ENCODE measurements at regions not wholly inside any gene's neighbourhood (a gene's known extent, or its start where the extent isn't known, plus 50 kb on each side); places are given as distances from the start of the nearest gene placed in this dataset.

DNA sequence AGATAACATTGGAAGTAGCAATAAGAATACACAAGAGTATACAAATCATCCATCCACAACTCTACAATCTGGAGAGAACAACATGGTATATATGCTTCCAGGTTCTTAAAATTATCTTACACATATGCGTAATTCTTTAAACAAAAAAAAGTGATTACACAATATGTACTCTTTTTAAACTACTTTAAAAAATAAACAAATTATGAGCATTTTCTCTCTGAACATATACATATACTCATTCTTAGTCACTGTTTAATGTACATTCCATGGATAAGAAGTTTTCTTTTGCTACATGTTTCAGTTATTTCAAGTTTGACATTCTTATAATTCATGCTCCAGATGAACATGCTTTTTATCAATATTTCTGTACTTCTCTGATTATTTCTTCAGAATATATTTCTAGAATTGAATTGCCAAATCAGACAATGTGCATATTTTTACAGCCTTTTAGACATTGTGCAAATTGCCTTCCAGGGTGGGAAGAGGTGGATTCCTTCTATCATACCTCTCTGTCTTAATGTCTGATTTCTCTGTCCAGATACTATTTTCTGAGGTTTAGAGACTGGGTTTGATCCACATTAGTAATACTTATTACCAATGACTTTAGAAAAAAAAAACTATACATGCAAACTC is 551.6 kb downstream of the METTL15 start:
- no peak for DNase-seq

DNA sequence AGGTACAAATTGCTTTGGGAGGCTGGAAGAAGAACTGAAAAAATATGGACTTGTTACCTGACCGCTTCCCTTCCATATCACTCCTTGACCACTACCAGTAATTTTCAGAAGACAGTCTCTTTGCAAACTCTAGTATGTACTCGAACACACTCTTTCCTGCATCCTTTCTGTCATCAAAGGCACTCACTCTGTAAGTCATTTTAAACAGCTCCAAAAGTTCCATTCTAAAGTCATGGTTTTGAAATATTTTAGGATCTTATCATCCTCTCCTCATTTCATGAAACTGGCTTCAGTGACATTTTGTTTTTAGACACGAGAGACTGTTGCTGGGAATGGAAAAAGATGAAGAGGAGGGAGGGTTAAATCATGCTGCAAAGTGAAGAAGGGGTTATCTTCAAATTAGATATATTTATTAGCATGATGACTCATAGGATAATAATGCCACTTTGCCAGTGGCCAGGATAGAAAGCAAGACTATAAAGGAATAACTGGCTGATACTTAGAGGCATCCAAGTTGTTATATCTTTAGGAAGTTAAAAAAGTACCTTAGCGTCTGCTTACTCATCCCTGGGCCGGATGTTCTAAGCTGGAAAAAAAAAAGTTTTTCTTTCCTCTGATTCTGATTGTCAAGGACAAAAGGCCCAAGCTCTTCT is 549.3 kb downstream of the METTL15 start:
- no peak for DNase-seq

DNA sequence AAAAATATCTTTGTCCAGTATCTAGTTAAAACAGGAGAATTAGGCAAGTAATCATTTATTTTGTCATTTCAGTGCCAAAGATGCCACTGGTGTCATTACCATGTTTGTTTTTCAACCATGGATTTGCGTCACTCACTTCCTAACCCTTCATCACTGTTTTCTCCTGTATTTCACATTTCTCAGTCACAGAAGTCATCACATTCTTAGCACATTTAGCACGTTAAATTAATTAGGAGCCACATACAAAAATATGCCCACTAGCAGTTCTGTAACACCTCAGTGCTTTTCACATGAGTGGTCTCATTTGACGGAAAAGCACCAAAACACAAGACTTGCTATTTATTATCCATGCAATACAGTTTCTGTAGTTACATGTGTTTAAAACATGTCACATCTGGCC is 546.0 kb downstream of the METTL15 start:
- no peak for DNase-seq

DNA sequence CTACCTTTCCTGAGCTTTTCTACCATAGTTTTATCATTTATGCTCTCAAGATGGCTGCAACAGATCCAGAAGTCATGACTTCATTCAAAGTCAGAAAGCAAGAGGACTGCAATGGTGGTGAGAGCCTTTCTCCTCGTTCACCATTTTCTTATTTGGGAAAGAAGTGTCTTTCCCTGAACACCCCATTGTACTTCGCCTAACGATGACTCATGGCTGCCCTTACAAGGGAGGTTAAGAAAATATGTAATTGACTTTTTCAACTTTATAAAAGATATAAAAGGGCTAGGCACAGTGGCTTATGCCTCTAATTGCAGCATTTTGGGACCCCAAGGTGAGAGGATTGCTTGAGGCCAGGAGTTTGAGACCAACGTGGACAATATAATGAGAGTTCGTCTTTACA is 541.7 kb downstream of the METTL15 start:
- no peak for DNase-seq

DNA sequence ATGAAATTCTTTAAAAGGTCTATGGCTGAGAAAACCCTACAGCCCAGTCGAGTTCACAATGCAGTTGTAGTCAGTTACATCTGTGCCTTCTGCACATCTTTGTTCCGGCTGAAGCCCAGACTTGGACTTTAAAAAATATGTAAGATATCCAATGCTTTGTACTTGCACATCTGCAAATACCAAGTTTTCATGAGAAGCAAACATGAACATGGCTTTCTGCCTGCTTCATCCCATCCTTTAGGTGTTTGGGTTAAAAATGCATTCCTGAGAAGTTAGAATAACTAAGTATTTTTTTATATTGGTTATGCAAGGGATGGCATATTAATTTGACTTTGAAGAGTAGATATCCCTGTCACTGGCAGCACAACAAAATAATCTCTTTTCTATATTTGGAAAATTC is 528.4 kb downstream of the METTL15 start:
- no peak for DNase-seq

DNA sequence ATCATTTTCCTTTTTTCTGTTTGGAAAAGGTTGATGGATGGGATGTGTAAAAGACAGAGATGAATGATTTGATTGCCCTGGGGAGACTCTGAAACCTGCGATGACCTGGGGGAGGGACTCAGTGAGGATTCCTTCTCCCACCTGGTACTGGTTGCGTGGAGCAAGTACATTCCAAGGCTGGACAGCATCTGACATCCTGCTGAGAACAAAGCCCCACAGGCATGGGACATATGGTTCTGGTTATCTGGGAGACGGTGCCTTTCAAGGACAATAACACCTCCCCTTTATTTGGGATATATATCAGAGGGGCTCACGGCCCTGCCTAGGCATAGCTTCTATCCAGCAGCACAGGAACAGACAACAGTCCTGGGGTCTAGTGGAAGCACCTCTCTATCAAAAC is 527.8 kb downstream of the METTL15 start:
- DNase-seq: no peak

DNA sequence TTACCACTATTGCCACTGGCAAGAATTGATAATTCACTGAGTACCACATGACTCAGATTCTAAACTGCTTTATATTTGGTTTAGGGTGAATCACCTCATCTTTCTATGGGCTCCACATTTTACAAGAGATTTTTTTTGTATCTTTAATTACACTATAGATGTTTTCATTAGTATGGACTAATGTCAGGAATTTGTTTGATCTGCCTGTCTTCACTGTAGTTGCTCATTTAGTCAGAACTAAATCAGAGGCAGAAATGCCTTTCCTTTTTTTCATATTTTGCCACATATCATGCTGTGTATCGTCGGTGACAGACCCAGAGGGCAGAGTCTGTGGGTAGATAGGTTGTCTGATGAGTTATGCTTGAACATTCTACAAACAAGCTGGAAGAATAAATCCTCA is 524.1 kb downstream of the METTL15 start:
- DNase-seq: no peak

DNA sequence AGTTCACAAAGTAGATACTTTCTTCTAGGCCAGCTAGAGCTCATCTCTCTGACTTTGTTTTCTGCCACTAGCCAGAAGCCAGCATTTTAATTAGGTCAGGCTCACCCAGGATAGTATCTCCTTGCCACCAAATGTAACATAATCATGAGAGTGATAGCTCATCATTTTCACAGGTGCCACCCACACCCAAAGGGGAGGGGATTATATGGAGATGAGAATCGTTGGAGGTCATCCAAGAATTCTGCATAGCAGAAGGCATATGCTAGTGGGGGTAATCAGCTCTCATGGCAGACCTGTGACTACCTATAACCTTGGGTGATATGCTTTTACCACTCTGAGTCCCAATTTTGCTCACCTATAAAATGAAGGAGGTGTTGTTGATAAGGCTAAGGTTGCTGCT is 523.0 kb downstream of the METTL15 start:
- DNase-seq: no peak

DNA sequence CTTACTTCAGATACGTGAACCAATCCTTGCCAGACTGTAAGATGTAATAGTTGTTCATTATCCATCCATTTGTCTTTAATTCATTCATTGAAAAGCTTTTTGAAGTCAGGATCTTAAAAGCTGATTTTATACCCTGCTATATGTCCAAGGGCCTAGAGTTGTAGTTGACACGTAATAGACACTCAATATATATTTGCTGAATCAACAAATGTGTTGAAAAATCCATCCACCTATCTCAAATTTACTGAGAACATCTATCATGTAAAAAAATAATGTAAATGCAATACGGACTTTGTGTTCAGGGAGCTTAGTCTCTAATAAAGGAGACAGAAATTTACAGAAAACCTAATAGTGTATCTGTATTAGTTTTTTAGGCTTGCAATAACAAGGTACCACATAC is 521.0 kb downstream of the METTL15 start:
- no peak for DNase-seq

DNA sequence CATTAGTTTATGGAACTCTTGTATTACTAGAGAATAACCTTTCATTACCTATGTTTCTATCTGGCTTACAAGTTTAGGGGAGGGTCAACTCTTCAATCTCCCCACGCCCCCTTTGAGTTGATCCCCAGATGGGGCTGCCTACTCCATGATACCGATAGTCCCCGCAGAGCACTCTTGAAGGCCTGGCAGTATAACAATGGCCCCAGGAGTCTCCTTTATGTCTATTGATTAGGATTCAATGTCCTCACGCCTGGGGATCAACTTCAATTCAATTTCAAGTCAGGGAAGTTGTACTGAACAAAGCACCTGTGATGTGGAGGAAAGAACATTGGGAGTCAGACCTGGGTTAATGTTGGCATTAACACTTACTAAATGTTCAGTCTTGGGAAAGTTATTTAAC is 520.2 kb downstream of the METTL15 start:
- no peak for DNase-seq

DNA sequence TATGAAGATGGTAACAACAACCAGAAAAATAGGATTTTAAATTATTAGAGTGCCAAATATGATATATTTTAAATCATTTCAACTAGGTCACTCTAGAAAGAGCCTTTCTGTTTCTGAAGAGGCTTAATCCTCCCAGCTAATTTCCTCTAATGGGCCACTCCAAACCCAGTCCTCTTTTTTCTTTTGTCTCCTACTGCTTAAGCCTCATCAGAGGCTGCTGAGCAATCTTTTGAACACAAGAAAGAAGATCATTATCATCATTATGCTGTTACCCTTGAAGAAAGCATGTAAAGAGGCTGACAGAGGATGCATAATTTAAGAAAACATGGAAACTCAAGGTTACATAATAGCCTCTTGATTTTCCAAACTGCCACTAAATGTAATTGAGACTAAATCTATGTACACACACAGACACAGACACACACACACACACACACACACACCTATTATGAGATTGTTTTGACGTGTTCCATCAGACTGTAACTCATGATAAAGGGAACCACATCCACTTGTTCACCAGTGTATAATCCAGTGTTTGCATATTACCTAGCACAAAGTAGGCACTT is 519.6 kb downstream of the METTL15 start:
- no peak for DNase-seq

DNA sequence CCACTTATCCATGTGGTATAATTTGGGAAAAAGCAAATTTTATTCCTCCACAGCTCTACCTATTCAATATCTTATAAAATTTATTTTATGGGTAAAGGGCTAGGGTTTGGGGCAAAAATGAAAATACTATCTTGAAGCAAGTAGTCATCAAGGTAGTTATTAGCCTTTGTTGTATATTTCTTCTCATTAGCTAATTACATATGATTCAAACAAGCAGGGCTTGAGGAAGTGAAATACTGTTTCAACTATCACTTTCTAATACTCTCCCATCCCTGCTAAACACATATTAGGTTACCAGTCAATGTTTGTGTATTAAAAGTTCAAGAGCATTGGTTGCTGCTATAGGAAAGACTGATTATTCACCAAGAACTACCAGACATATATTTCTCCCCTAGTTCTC is 517.3 kb downstream of the METTL15 start:
- DNase-seq: no peak

DNA sequence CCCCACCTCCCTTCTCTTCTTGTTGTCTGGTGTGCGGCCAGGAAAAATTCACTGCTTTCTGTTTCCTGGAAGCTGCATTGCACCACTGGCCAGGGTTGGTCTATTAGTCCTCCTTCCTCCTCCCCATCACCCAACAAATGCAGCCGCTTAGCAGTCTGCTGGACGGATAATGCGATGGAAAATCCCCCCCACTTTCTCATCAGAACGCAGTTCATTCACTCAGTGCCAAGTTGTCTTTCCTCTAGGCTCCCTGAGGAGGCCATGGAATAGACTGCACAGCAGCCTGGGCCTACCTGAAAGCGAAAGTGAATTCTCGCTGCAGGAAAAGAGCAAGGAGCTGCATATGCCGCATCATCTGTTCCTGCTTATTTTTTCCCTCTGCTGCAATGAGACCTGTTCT is 513.6 kb downstream of the METTL15 start:
- DNase-seq: peak in 3 of 14 donors; percentile 7 to 43 (median 23)

DNA sequence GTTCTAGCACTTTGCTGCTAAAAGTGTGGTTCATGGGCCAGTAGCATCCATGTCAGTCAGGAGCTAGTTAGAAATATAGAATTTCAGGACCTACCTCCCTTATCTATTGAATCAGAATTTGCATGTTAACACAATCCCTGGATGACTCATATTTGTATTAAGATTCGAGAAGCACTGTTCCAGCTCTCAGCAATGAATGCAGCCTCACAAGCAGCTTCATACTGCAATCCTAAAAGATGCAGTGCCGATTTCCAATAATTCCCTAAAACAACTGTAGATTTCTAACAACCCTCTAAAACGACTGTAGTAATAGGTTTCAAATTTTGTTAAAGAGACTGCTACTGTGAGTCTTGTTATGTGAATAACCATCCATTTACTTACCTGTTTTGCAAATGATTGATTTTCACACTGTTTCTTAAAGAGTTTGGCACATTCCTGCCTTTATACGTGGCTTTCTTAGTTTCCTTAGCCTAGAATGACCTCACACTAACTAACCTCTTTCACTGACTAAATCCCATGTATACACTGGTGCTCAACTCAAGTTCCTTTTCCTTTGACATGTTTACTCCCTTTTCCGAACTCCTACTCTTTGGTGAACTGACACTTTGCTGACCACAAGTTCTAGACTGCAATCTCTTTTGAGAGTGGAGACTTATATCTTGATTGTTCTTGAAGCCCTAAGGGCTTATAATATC is 511.8 kb downstream of the METTL15 start:
- DNase-seq: no peak

DNA sequence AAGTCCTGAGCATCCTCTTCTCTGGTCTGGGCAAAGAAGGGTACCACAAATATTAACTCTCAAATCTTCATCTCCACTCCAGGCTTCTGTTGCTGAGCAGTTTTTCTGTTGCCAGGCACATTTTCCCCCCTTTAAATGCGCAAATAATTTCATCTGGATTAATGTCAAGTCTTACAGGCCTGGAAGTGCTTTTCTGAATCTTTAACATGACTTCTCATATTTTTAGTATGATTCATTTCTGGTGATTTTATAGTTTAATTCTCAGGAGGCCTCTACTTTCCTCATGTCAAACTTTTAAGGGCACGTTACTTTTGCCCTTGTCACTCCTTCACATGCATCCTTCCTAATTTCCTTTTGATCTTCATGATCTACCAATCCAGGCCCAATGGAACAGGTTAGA is 510.2 kb downstream of the METTL15 start:
- DNase-seq: no peak

DNA sequence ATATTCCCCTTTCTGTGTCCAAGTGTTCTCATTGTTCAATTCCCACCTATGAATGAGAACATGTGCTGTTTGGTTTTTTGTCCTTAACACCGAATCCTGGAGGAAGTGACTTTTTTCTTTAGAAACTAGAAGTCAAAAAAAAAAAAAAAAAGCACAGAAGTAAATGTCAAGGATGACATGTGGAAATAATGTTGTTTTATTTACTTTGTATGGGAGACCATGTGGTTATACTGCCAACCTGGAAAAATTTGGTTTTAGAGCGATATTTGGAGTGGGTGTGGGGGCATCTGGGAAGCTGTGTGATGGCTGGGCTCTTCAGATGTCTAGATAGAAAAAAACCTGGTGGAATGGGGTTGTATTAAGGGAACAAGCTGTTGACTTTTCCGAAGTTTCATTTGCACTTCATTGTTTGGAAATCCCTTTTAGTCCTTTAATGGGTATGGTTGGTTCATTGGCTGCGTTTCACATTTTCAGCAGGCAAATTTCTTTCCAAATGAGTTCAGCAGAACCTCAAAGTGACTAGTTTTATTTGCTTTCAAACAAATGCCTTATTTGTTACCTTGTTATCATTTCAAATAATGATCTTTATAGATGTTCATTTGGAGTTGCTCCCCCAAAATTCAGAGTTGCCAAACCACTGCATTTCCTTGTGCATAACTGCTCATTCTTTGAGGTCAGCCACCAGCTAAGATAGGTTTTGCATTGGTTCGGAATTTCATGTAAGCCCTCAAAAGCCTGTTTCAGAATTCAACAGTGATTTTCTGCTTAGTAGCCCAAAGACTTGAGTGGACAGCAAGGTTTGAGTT is 508.2 kb downstream of the METTL15 start:
- no peak for DNase-seq

DNA sequence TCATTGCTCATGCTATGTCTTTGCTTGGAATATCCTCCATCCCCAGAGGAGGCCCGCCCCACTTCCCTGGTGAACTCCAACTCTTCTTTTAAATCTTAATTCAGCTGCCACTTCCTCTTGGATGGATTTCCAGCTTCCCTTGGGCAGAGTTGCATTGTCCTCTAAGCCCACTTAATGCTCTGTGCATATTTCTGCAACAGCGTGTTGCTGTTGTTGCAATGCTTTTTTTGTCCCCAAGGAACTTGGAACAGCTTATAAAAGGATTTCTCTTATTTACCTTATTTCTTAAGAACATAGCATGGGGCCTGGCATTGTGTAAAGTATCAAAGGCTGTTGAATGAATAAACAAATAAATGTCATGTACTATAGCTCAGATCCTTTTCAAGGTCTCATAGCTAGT is 507.4 kb downstream of the METTL15 start:
- DNase-seq: no peak

DNA sequence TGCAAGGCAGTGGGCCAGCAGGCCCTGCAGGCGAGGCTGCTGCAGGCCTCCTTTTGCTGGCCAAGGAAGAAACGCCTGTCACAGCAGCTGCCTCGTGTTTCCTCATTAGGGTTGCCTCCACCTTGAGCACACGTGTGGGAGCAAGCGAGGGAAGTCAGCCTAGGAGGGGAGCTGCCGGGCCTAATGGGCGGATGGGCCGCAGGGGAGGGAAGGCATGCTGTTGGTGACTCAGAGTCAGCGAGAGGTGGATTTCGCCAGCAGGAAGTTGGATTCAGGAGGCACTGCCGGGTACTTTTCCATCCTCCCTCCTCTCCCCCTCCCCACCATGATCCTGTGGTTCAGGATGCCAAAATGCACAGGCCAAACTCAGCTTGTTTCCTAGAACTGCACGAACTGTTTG is 498.7 kb downstream of the METTL15 start:
- peak in 1 of 14 donors; percentile 26 for DNase-seq

DNA sequence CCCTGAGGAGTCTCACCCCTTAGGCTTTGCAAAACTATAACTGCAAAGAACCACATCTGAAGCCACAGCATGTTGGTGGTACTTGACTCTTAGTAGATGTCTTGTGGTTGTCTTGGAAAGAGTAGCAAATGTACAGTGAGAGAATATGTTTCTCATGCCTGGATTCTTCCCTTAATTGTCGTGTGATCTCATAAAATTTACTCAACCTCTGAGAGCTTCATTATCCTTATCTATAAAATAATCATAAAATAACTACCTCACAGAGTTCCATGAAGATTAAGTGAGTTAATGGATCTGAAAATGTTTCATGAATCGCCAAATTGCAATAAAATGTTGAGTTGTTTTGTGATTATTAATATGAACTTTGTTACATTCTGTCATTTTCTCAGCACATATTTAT is 491.5 kb downstream of the METTL15 start:
- no peak for DNase-seq

DNA sequence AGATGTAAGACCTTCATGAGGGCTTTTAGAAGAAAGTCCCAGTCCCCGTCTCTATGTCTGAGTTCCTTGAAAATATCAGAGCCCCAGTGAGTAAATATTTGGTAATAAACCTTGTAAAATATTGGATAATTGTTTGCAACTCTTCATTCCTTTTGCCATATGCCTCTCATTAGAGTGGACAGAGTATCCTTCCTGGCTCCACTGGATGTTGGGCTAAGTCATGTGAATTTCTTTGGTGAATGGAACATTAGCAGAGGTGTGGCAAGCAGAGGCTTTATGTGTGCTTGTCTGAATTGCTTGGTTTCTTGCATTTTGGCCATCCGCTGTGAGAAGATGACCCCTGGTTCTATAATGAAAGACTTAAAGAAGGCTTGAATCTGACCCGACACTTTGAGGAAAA is 490.3 kb downstream of the METTL15 start:
- DNase-seq: no peak

DNA sequence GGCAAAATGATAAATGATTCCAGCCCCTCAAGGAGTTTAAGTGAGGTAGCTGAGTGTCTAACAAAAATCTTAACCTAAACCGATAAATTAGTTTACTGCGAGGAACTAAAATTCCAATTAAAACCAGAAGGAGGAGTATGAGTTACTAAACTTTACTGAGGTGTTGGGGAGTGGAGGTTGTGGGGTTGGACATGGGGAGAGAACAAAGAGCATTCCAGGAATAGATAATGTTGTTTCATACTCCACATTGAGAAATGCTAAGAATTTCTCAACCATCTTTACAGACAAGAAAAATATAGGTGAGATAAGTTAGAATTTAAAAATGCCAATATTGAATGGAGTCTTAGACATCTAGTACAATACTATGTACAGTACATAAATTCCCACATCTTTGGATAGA is 488.6 kb downstream of the METTL15 start:
- no peak for DNase-seq

DNA sequence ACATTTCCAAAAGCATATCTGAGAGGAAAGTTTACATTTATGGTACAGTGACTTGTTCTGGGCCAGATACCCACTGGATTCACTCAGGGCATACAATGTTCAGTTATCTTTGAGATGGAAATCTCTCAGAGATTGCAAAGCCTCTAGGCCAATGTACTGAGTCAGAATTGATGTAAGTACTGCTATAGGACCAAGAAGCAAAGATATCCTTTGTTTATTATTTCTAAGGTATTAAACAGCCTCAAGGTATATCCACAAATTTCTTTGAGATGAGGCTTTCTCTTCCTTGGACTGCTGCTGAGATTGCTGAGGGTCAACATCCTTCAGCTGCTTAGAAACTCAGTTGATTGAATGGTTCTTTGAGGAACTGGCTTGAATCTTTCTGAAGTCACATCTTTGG is 484.0 kb downstream of the METTL15 start:
- DNase-seq: no peak

DNA sequence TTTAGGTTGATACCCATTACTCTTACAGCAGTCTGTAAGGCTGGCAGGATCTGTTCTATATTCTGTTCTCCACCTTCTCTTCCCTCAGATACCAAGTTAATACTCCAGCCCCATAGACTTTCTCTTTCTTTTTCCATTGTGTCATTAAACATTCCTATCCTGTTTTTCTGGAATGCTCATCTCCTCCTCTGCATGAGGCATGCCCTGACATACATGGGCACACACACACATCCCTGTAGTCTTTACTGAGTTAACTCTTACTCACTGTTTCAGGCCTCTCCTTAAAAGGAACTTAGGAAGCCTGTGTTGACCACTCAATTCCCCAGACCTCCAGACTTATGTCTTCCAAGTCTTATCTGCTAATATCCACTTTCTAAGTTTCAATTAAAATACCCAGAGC is 476.8 kb downstream of the METTL15 start:
- DNase-seq: no peak

Measured in C1 segment of cervical spinal cord (tissue), 14 donors.